Sciatic nerve (tissue), 2 donors: ENCODE measurements at regions not wholly inside any gene's neighbourhood (a gene's known extent, or its start where the extent isn't known, plus 50 kb on each side); places are given as distances from the start of the nearest gene placed in this dataset.

Experiments
- ATAC-seq: fragments of 200-7000 bp; cut with Tn5 transposase; one replicate; pipeline ENCODE4 v1.9.1; 2020; ENCODE audit warnings: mild to moderate bottlenecking, moderate library complexity
- DNase-seq: peaks from one replicate; pipeline ENCODE4 v3.0.0-alpha.2; 2020; ENCODE audit warnings: low spot score
- intact Hi-C: fragments of 100-400 bp; cut with DNase I; formaldehyde crosslinking; loops from one replicate; pipeline ENCODE4 v1.14.2; 2022
- donor health status: DM: no; HTN: no; CAD: no.
- donor health status: DM: no; HTN: no; CAD: no.

DNA sequence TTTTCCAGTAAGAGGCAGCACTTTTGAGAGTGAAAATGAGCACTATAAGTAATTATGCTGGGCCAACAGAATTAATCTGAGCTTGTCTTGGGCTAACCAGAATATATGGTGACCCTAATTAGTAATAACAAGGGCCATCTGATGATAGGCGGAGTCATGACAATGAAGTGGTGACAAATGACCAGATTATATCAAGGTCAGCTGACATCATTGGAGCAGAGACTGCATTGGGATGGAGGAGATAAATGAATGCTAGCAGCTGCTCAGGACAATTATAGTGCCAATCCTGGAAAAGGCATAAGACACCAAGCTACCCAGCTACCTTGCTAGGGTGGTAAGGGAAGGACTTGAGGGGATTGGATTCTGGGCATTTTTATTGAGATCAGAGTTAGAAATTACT is 1548.7 kb downstream of the RPA4 start:
- DNase-seq (no peak), ATAC-seq (no peak)
- intact Hi-C loops, result no loop called here

DNA sequence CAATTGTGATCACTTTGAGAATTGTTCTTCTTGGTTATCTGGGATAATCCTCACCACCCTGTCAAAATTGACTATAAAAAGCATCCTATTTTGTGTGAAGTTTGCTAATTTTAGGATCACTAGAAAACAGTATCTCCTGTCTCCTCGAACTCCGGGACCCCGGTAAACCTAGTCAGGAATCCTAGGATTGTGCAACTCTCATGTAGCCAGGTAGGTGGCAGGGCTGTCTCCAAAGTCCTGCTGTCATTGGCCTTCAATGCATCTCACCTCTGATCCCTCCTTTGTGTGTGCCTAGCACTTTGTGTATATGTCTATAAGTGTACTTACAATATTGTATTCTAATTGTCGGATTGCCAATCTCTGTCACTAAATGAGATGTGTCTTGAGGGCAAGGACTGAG is 1564.8 kb downstream of the RPA4 start:
- DNase-seq (no peak), ATAC-seq (no peak)
- intact Hi-C loops, result no loop called here

DNA sequence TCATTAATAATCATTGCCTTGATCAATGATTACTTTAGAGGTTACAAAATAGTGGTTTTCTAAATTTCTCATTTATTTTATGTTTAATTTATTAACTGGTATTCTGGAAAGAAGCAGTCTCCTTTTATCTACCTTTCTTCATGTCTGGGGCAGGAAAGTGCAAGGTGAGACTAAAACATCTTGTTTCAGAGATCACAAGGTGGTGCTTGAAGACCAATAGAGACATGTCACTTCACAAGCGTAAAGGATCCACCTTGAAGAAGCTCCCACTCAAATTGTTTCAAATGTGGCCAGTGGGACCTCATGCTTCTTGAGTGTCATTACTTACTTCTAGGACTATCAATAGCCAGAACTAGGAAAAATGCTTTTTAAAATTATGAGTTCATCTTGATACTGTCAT is 1568.7 kb downstream of the RPA4 start:
- DNase-seq, result no peak
- intact Hi-C loops, result no loop called here
- no peak for ATAC-seq

DNA sequence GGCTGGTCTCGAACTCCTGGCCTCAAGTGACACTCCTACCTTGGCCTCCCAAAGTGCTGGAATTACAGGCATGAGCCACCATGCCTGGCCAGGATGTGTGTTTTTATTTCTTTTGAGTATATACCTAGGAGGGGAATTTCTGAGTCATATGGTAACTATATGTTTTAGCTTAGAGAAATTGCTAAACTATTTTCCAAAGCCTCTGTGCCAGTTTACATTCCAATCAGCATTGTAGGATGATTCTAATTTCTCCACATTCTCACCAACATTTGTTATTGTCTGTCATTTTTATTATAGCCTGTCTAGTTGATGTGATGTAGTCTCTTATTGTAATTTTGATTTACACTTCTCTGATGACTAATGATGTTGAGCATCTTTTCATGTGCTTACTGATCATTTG is 1576.0 kb downstream of the RPA4 start:
- intact Hi-C loops, result no loop called here

DNA sequence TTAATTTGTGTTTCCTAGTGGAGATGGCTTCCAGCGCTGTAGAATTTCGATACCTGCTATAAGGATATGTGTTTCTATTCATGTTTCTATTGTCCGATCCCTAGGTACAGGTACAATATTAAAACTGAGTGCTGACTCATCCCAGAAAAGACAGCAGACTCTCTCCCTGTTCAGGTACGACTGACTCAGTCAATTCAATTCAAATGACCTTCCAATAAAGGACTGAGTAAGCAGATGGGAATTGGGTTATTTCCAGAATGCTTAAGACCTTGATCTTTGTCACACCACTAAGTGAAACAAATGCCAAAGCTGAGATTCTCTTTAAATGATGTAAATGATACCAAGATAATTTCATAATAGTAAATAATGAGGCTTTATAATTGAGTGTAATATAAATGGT is 1596.9 kb downstream of the RPA4 start:
- ATAC-seq (no peak), DNase-seq (no peak)
- intact Hi-C loops, result no loop called here

More for the DNA sequence above, 1576.0 kb downstream of the RPA4 start:
- no peak for DNase-seq
- no peak for ATAC-seq

DNA sequence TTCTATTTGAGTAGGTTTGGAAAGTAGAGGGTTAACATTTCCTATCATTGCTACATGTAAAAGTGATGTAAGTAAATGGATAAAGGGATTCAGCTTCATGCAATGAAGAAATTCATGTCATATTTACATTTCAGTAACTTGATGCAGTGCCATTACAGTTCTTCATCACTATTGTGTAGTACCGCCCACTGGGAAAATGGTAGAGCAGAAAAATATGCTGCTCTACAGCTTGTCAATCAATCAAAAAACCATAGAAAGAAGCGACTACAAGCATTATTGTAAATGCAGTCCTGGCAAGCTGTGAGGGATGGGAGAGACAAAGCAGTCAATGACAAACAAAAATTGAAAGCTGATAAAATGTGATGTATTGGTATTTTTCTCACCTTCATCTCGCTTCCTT is 1597.9 kb downstream of the RPA4 start:
- ATAC-seq (no peak), DNase-seq (no peak)
- intact Hi-C loops, result no loop called here

DNA sequence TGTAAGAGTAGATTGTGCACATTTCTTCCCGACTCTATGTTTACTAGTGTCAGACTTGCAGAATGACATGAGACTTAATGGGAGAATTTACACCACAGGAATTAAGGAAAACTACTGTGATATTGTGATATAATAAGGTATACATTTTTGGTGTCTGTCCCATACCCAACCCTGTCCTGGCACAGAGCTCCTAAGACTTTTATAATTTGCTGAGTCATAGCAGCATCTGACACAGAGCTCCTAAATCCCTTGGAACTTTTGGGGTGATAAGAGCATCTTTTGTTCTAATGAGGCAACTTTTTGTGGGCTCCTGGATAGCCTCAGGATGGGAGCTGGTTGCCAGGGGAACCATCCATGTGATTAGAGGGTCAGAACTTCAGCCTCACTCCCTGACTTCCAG is 1607.0 kb downstream of the RPA4 start:
- intact Hi-C loops, result no loop called here
- no peak for ATAC-seq
- DNase-seq, result no peak

DNA sequence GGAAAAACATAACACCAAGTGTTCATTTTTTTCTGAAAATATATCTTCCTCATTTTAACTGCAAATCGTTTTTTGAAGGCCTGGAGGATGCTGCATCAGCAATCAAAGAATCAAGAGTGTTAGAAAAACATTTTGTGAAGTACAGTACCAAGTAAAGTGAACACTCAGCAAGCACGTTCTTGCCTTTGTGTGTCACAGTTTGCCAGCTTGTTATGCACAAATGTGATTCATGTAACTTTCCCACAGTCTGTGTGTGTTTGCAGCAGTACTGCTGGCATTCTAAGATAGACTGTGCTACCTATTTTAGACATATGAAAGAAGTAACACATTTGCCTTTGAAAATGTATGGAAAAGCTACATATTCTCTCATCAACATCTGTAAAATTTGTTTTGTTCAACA is 1617.7 kb downstream of the RPA4 start:
- ATAC-seq (no peak), DNase-seq (no peak)
- intact Hi-C loops, result no loop called here

DNA sequence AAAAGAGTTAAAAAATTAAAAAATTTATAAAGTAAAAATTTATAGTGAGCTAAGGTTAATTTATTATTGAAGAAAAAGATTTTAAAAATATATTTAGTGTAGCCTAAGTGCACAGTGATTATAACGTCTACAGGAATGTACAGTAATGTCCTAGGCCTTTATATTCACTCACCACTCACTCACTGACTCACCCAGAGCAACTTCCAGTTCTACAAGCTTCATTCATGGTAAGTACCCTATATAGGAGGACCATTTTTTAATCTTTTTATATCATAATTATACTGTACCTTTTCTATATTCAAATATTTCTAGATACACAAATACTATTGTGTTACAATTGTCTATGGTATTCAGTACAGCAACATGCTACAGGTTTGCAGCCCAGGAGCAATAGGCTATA is 1623.2 kb downstream of the RPA4 start:
- no peak for ATAC-seq
- no peak for DNase-seq
- intact Hi-C loops, result no loop called here

DNA sequence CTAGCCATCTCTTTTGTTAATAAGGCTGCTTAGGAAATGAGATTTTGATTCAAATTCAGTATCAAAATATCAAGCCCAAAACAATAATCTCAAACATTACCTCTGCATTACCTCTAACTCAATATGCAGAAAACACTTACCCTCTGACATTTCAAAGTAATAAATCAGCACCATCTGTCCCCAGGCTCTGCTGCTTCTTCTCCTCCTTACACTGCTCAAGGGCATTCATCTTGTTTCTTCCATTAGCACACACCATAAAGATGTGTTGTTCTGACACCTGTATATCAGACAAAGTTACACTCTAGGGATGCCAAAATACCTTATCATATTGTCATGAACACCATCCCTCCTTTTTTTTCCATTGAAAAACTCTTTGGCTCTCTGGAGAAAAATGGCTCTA is 1630.3 kb downstream of the RPA4 start:
- intact Hi-C loops, result no loop called here
- ATAC-seq (no peak), DNase-seq (no peak)

DNA sequence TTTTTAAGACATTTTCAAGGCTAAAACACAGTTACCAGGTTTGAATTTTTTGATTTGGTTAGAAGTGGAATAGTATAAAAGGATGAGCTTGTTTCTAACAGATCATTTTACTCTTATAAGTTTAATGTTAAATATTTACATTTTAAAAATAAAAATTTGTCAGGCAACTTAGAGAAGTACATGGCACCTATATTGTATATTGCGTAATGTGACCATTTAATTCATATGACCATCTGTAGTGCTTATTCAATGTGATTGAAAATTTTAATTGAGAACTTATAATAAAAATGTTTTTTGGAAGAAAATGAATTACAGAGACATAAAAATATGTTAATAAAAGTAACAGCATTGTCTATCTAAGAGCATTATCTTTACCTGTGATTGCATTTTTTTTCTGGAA is 1632.4 kb downstream of the RPA4 start:
- ATAC-seq (no peak), DNase-seq (no peak)
- intact Hi-C loops, result no loop called here

DNA sequence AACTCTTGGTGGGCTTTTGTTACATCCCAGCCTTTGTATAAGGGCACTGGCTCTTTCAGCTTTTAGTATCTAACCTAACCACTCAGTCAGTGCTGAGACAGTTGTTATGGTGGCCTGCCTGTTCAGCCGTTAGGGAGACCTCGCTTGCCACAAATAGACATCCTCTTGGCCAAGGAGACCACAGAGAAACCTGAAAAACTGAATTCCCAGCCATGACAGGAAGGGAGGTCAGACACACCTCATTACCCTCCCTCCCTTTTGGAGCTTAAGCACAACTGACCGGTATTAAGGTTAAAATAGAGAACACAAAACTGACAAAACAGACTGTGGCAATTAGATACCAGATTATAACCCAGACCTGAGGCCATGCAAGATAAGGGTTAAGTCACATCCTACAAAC is 1639.3 kb downstream of the RPA4 start:
- intact Hi-C loops, result no loop called here
- no peak for ATAC-seq
- DNase-seq, result no peak

DNA sequence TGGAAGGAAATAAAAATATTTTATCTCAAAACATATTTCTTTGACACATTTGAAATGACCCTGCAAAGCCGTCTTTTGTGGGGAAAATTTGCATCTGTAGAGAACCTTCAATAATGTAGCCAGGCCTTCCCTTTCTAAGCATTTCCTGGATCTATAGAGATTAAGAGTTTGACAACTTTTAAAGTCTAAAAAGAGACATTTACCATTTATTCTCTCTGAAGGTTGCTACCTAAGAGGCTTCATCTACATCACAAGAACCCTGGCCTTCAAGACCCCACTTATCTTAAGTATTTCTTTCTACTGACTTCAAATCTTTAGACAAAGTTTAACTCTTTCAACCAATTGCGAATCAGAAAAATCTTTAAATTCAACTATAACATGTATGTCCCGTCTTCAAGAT is 1639.8 kb downstream of the RPA4 start:
- no peak for ATAC-seq
- intact Hi-C loops, result no loop called here
- DNase-seq, result no peak

DNA sequence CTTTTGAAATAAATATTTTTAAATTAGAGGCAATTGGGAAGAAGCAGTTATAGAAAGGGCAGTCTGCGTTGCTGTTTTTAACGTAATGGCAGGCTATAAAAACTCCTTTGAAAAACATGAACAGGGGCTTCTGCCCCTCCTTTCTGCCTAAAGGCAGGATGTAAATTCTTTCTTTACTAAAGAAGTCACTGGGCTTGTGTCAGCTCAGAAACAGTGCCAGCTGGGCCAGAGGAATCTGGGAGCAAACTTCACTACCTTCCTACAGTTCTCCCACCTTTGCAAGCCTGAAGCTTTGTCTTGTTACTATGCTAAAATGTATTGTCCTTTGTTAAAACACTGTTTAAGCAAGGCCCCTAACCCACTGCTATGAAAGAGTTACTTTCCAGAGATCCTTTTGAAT is 1664.8 kb downstream of the RPA4 start:
- intact Hi-C loops, result no loop called here

DNA sequence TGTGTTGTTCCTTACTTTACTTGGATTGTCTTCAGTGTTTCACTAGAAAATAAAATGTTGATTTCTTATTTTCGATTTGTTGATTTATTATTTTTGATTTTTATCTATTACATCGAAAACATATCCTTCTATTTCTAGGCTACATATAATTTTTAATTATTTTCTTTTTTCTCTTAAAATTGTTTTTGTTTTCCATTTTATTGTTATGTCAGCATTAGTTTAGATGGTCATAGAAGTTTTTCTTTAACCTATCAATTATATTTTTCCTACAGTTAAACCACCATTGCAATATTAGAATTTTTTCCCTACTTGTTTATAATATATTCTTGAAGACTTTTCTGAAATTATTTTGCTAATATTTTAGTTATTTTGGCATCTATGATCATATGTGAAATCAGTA is 1685.1 kb downstream of the RPA4 start:
- intact Hi-C loops, result no loop called here
- DNase-seq (no peak), ATAC-seq (no peak)

More for the DNA sequence above, 1664.8 kb downstream of the RPA4 start:
- ATAC-seq, result no peak
- no peak for DNase-seq

DNA sequence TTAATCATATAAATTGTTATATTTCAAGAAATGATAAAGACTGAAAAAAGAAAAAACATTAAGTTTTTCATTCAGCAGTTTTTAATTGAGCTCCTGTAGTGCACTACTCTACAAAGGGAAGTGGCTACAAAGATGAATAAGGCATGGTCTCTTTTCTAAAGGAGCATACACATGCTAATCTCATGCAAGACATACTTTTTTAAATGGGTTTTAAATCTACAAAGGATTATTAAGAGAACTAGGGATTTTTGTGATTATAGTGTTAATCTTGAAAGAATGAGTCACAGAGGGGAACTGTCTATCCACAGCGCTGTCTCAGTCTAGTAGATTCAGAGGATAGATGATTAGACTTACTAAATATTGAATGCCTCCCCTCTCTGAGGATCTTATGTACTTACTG is 1722.2 kb downstream of the RPA4 start:
- ATAC-seq (no peak), DNase-seq (no peak)
- intact Hi-C loops, result no loop called here

DNA sequence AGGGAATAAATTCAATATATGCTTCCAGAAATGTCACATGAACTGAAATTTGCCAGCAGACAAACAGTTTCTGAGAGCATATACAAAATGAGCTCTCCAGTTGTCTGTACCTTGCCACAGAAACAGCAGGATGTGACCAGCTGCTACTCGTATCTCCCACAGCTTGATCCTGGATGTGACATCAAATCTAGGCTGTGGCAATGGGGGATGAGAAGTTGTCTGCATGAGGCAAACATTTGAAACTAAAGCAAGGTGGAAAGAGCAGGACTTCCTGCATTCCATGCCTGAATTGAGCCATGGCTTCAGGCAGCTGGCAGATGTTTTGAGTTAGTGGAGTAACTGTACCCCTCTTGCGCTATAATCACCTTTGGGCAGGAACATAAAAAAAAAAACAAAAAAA is 1724.0 kb downstream of the RPA4 start:
- intact Hi-C loops, result no loop called here
- no peak for ATAC-seq
- DNase-seq, result no peak

DNA sequence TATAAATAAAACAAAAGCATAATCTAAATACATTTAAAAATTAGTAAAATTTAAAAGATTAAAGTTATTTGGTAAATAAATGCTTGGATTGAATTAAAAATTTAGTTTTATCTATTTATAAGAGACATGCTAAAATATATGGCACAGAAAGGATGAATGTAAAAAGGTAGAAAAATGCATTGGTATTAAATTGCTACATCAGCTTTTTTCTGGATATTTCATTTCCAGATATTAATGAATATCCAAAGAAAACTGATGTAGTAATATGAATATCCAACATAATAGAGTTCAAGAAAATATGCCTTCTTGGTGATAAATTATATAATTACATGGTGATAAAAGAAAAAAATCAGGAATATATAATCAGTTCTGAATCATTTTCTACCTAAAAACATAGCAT is 1743.9 kb downstream of the RPA4 start:
- ATAC-seq, result no peak
- no peak for DNase-seq
- intact Hi-C loops, result no loop called here

DNA sequence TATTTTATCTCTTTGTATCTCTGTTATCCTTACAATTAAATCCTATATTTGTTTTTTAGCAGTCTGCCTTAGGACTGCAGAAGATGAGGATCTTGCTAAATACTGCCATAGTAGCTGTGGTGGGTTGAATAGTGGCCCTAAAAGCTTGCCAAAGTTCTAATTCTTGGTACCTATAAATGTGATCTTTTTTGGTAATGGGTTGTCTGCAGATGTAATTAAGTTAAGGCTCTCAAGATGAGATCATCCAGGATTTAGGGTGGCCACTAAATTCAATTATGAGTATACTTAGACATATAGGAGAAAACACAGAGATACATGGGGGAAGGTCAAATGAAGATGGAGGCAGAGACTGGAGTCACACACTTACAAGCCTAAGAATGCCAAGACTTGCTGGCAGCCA is 1753.7 kb downstream of the RPA4 start:
- DNase-seq (no peak), ATAC-seq (no peak)
- intact Hi-C loops, result no loop called here

DNA sequence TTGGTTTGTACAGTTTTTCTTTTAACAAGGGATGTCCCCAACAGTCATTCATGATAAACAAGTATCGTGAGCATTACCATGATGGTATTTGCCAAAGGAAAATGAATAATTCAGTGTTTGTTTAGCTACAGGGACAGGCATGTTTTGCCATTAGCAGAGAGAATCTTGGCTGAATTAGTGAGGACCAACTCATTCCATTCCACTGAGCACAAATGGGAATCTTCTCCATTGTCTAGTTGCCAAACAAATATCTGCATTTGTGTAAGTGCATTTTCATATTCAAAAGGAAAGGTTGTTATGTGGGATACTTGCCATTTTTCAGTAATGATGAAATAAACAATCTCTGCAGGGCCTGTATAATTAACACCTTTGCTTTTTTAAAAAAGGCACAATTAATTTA is 1762.6 kb downstream of the RPA4 start:
- DNase-seq (no peak), ATAC-seq (no peak)
- intact Hi-C loops, result no loop called here

DNA sequence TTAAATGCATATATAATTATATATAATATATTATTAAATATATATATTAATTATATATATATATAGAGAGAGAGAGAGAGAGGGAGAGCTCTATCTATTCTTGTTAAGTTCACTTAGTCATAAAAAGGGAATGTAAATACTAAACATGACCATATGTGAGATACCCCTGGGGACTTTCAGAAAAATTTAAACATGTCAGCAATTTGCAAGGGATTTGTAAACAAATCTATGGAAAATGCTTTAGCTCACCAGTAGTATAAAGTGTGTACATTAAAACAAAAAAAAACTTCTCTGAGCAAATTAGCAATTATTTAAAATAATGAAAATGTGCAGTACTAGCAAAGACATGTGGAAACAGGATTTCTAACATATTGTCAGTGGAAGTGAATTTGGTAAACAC is 1755.5 kb downstream of the PCDH19 start:
- ATAC-seq (no peak), DNase-seq (no peak)
- intact Hi-C loops, result no loop called here
